GM18868 (cell line): ENCODE measurements at regions not wholly inside any gene's neighbourhood (a gene's known extent, or its start where the extent isn't known, plus 50 kb on each side); places are given as distances from the start of the nearest gene placed in this dataset.
"Not testable (repeated sequence)": the region's sequence is repeated elsewhere in the genome, so short reads cannot be mapped to it uniquely, and the experiment has no call there.

Experiments
- ATAC-seq: cut with Tn5 transposase; IDR thresholded peaks from one replicate; pipeline ENCODE4 v1.9.1; 2021; ENCODE audit warnings: mild to moderate bottlenecking, moderate library complexity; ENCODE audit not compliant: unreplicated experiment

GRCh38 chr18:54433368-54433767 lies 75.7 kb downstream of the C18orf54 start:
- ATAC-seq = no peak

DNA sequence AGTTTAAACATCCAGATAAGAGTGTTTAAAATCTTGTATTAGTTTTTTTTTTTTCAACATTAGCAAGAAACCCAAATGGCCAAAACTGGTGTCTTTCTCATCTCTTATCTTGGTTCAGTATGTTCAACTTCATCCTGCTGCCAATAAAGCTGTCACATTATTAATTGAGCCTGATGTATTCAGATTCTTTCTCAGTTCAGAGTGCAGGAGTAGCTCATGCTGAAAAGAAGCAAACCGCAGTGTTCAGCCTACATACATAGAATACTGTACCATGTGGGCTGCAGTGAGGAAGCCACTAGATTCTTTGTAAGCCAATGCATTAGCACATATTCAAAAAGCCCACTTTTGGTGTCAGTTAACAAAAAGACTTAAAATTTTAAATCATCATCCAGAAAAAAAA lies 76.2 kb downstream of the C18orf54 start:
- ATAC-seq = no peak

DNA sequence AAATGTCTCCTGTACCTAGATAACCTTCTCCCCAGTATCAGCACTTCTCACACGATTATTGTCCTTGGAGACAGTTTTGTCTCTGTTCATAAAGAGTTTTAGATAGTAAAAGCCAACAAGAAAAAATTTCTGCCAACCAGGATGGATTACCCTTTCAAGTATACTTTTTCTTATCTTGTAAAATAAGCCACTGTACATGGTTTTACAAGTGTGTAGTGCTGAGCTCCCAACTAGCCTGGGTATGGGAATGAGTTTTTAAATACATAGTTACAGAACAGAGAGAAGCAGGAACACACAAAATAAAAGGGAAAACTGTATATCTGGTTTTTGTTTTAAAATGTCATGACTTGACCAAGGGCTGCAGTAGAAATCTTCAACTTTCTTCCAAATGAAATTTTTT lies 76.7 kb downstream of the C18orf54 start:
- ATAC-seq = no peak

DNA sequence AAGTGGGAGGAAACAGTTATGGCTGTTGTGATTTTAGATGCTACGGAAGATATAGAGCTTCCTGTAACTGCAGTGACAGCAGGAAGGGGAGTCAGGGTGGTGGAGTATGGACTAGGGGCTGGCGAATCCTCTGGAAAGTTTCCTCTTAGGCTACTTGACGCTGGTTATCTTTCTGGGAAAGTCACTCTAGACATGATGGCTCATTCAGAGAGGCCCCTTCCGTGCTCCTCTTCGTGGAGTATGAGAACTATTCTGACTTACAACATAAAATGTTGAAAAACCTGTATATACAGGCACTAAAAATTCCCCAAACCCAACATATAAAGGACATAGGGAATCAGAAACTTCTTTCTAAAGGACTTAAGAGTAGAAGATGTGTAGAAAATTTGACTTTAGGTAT lies 78.8 kb downstream of the C18orf54 start:
- ATAC-seq = no peak

DNA sequence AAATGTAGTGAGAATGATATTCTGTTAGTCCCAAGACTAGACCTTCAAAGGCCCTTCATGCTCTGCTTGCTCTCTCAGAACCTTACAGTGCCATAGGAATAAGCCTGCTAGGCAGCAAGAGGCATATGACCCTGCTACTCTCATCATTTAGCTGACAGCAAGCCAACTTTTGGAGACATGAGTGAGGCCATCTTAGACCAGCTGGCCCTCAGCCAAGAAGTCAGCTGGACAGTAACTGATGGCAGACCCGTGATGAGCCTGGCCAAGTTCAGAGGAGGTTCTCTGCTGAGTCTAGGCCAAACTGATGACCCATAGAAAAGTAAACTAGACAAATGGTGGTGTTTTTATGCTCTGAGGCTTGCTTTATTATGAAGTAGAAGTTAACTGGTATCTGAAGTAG lies 82.6 kb downstream of the C18orf54 start:
- no peak for ATAC-seq

- peak; percentile 95 for ATAC-seq
Measured at GRCh38 chr18:54444319-54444914, 86.7 kb downstream of the C18orf54 start.

DNA sequence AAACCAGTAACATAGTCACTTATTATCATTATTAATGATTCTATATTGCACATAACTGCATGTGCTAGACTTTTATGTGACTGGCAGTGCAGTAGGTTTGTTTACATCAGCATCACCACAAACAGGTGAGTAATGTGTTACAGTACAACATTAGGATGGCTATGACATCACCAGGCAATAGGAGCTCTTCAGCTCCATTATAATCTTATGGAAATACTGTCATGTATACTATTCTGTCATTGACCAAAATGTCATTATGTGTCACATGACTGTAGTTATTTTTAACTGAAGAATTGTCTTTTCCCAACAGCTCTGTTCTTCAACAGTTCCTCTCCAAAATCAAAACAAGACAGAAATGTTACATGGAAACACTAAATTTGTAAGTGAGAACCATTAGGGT lies 96.3 kb downstream of the C18orf54 start:
- no peak for ATAC-seq

DNA sequence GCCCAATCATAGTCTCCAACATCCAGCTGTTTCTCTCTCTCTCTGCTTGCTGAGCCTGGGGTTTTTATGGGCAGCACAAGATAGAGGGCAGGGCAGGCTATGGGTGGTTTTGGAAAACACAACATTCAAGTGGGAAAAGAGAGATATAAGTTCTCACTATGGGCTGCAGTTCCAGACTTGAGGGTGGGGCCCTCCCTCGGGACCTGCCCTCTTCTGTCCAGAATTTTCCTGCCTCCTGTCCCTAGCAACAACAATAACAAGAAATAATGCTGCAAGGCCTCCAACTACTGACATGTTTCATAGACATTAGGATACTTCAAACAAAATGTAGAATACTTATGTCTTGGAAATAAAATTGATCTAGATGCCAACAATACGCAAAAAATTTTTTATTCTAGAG lies 107.8 kb downstream of the C18orf54 start:
- ATAC-seq = no peak

- ATAC-seq = no peak
Measured at GRCh38 chr18:54466248-54467005, 108.7 kb downstream of the C18orf54 start.

DNA sequence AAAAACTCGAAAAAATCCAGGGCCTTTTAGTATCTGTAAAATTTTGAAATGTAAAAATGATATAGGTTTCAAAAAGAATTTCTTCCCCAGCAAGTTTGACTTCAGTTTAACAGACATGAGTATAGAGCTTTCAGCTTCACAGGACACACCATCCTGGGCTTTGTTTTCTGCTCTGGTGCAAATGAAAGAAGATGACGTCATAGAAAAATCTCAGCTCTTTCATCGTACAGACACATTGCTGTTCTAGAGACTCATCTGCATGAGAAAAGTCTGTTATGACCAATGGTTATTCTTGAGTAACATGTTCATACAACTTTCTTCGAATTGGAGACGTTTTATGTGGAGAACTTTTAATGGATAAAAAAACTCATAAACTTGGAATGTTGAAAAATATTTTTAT lies 111.7 kb upstream of the DYNAP start:
- no peak for ATAC-seq

- no peak for ATAC-seq
Measured at GRCh38 chr18:54480616-54481015, 110.4 kb upstream of the DYNAP start.

DNA sequence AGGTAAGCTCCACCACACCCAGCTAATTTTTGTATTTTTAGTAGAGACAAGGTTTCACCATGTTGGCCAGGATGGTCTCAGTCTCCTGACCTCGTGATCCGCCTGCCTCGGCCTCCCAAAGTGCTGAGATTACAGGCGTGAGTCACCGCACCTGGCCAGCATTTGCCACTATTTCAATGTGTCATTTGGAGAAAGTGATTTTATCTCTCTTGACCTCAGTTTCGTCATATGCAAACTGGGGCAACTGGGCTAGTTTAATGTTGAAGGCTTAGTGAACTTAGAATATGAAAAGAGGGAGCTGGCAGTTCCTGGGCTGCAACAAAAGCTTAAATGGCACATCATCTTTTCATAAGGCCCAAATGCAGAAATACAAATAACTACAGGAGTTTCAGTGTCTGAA lies 88.6 kb upstream of the DYNAP start:
- not testable (repeated sequence) for ATAC-seq

DNA sequence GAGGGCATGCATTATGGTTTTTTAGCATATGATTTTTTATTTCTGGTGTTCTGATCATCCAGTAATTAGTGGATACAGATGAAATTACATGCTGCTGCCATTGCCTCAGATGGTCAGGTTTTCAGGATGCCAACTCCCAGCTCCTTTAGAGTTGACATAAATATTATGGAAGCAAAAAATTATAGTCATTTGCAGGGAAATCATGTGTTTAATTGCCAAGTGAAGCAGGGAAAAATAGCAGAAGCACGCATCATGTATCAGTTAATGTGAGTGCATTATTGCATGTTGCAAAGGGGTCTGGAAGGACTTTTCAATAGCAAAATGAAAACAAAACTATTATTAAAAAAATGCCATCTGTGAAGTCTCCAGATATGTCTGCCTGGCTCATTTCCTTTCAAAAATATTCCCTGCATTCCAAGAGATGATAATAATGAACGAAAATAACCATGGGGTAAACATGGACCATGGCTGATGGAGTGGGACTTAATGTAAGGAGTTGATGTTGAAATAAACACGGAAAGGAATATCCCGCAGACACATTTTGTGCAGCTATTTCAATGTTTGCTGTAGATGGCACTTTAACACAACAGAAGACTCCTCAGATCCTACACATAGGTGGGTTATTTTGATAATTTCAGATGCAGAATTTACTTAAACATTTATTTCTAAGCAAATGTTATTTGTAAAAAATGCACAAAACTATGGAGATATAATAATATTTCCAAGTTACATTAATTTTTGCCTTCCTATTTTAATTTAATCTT lies 87.7 kb upstream of the DYNAP start:
- no peak for ATAC-seq

GRCh38 chr18:54506516-54507261 lies 84.4 kb upstream of the DYNAP start:
- peak; percentile 86 for ATAC-seq

DNA sequence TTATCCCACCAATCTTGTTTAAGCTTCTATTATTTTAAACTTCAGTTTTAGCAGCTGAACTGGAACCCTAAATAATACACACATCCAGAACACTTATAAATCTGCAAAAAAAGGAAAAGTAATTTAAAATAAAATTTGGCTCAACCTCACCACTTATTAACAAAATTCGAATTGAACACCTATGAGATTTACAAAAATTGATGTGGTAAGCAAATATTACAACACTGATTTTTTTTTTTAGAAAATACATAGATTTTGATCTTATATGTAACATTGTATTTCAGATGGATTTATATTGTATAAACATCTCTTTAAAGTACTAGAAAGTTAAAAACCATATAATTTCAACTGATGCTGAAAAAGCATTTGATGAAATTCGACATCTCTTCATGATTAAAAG lies 81.3 kb upstream of the DYNAP start:
- ATAC-seq = no peak

GRCh38 chr18:54515149-54515548 lies 75.9 kb upstream of the DYNAP start:
- ATAC-seq = no peak

- no peak for ATAC-seq
Measured at GRCh38 chr18:54517521-54517920, 73.5 kb upstream of the DYNAP start.

DNA sequence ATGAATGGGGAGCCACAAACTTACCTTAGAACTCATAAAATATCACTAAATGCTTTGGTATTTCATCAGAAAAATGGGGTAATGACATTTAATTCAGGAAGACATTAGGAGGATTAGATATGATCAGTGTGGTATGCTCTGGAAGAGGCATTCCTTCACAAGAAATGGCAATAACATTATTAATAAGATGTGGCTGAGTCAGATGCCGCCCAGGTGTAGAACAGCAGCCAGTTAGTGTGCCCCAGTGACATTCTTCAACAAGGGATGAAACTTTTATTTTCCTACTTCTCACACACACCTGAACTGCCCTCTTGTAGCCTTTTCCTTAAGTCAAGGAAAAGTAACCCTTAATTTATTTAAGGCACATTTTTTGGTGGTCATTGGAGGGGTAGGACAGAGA lies 69.2 kb upstream of the DYNAP start:
- ATAC-seq = no peak

GRCh38 chr18:54528942-54529376 lies 62.1 kb upstream of the DYNAP start:
- ATAC-seq = no peak

DNA sequence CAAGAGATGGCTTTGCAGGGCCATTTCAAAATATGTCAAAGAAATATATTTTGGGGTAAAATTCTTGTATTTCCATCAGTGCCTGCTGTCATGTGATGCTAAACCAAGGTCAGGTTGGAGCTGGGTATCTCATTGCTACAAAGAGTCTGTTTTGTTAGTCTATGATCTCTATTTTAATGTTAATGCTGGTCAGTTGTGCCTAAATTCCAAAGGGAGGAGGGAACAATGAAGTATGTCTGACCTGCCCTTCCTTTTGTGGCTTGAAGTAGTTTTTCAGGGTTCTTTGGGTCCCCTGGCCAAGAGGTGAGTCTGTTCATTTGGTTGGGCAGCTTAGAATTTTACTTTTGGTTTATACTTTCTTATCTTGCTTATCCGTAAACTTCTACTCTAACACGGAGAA lies 61.6 kb upstream of the DYNAP start:
- ATAC-seq = no peak

- no peak for ATAC-seq
Measured at GRCh38 chr18:54530285-54530684, 60.8 kb upstream of the DYNAP start.
